Activated CD8-positive, alpha-beta memory T cell treated with anti-CD3 and anti-CD28 coated beads, Interleukin-2, amount 50 U/mL, for 48 hours (primary cell): ENCODE measurements at regions not wholly inside any gene's neighbourhood (a gene's known extent, or its start where the extent isn't known, plus 50 kb on each side); places are given as distances from the start of the nearest gene placed in this dataset.

Experiments
- DNase-seq: peaks from one replicate; pipeline ENCODE4 v3.0.0-alpha.2; 2020

DNA sequence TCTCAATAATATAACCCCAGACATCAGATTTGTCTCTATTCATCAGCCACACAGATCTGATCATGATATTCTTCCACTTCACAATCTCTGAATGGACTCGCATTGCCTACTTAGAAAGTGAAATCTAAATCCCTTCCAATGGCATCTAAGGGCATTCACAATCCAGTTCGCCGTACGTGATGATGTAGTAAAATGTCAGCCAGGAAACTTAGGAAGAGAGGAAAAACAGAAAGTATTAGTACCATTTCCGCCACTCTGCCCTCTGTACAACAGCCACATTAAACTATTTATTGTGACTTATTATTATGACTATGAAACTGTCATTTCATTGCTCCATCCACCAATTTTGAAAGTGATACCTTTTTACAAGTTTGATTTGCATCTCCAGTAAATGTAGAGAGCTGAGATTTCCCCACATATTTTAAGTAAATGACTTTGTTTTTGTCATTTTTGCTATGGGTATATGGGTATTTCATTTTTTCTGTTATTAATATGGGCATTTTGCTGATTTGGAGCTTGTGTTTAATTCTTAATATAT is 69.4 kb upstream of the SMIM36 start:
- DNase-seq: no peak

DNA sequence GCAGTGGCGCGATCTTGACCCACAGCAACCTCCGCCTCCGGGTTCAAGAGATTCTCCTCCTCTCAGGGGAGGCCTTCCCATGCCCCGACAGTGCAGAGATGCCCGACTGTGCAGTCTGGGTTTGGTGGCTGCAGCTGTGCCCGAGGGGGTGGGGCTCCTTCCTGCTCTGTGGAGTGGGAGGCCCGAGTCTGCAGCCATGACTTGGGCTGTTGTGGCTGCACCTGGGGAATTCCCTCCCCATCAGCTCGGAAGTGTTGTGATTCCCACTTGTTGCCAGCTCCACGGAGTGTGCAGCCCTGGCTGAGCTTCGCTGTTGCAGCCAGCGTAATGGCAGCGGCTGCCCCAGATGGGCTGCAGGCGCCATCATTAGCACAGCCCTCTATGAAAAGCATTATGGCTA is 66.4 kb upstream of the SMIM36 start:
- no peak for DNase-seq

DNA sequence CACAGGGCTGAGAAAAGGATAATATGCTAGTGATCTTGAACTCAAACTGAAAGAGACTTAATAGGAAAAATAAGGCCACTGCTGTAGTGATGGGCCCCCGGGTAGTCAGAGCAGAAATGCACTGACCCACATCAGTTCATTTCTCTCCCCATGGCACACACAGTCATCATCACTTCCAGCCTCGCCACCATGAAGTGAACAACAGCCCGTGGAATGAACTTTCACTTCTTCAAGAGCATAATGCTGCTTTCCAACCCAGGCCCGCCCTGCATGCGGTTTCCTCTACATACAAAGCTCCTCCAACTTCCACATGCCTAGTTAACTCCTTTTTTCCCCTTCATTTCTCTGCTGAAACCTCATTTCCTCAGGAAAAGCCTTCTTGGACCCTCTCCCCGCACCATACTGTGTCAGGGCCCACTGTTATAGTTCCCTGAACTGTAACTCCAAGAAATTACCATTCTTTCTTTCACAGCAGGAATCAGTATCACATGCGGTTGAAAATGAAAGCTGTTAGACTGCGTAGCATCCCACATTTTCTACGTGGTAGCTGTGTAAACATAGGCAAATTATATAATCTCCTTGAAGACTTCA is 65.8 kb upstream of the SMIM36 start:
- peak; percentile 62 for DNase-seq

DNA sequence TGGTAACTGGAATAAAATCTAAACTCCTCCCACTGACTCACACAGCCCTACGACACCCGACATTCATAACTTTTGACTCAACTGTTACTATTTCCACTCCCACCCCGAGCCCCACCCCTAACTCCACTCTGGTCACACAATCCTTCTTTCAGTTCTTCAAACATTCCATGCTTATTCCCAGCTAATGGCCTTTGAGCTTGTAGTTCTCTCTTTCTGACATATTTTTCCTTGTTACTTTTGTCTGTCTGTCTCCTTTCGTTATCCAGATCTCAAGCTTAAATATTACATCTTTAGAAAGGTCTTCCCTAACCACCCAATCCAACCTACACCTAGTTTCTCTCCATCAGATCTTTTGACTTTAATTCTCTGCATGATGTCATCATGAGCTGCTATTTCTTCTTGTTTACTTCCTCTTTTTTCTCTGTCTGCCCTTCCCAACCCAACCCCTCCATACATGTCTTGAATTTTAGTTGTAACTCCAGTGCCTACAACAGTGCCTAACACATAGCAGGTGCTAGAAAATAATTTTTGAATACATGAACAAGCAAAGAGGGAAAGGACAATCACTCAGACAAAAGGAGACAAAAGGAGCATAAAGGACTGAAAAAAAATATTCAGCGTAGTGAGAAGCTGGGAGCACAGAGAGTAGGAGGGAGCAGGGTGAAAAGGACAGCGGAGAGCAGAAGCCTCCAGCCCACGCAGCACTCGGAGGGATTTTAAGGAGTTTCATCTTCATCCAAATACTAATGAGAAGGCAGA is 65.2 kb upstream of the SMIM36 start:
- DNase-seq: no peak

DNA sequence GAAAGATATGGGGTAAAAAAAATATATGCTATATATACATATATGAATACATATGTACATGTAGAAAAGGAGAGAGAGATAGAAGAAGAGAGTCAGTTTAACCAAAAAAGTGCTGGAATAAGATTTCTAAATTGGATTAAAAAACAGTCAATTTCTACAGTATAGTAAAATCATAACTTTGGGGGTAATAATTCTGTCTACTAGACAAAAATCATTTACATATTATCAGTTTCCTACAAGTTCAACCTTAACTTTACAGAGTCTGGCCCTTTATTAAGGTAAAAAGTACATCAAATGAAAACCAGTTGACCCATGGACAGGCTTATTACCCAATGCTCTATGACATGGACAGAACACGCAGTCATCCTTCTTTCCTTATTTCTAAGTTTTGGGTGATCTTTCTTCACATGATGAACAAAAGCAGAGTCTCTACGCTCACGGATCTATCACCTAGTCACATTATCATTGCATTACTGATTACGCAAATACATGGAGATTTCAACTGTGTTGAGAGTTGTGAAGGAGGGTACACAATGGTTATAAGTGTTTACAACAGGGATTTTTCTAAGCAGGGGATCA is 63.9 kb upstream of the SMIM36 start:
- no peak for DNase-seq

DNA sequence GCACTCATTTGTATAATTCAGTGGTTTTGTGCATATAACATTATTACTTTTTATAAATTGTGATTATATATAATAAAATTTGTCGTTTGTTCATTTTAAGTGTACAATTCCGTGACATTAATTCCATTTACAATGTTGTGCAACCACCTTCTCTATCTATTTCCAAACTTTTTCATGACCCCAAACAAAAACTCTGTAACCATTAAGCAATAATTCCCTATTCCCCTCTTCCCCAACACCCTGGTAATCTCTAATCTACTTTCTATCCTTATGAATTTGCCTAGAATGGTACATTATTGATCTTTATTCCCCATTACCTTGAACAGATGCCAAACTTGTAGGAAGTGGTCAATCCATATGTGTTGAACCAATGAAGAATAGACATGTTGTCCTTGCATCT is 61.3 kb upstream of the SMIM36 start:
- no peak for DNase-seq

DNA sequence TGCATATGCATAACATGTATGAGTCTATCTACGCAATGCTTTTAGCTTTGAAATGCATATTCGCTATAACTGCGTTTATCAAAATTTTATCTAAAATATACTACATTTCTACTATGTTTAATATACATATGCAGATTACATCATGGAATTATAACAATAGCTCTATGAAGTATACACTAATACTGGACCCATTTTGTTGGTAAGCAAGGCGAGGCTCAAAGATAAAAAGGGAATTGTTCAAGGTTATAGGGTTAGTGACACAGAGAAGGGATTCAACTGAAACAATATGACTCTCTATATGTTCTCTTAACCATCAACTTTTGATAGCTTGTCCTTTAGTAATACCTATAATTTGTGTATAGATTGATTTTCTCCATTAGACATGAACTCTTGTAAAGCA is 60.9 kb upstream of the SMIM36 start:
- no peak for DNase-seq

DNA sequence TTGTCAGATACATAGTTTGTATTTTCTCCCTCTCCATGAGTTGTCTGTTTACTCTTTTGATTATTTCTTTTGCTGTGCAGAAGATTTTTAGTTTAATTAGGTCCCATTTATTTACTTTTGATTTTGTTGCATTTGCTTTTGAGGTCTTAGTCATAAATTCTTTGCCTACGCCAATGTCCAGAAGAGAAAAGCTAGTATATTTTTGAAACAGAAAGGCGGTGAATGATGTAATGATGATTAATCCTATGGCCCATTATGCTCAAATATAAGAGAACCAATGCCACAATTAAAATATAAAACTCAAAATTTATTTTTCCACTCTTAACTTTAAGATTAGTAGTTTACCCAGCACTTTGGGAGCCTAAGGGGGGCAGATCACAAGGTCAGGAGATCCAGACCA is 59.8 kb upstream of the SMIM36 start:
- DNase-seq: no peak

DNA sequence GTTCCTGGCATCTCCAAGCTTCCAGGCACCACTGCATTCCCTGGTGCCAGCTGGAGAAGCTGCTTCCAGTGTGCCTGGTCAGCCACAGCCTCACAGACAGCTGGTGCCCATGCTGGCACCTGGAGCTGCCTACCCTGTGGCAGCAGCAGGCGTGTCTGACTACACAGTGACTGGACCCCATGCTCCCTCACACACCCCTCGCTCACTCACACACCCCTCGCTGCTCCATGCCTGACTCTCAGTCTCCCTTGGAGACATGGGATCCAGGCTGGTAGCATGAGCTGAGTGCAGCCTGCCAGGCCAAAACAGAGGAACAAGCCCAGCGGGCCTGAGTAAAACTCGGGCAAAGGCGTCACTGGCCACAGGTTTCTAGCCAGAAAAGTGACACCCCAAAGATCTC is 59.1 kb upstream of the SMIM36 start:
- DNase-seq: no peak

DNA sequence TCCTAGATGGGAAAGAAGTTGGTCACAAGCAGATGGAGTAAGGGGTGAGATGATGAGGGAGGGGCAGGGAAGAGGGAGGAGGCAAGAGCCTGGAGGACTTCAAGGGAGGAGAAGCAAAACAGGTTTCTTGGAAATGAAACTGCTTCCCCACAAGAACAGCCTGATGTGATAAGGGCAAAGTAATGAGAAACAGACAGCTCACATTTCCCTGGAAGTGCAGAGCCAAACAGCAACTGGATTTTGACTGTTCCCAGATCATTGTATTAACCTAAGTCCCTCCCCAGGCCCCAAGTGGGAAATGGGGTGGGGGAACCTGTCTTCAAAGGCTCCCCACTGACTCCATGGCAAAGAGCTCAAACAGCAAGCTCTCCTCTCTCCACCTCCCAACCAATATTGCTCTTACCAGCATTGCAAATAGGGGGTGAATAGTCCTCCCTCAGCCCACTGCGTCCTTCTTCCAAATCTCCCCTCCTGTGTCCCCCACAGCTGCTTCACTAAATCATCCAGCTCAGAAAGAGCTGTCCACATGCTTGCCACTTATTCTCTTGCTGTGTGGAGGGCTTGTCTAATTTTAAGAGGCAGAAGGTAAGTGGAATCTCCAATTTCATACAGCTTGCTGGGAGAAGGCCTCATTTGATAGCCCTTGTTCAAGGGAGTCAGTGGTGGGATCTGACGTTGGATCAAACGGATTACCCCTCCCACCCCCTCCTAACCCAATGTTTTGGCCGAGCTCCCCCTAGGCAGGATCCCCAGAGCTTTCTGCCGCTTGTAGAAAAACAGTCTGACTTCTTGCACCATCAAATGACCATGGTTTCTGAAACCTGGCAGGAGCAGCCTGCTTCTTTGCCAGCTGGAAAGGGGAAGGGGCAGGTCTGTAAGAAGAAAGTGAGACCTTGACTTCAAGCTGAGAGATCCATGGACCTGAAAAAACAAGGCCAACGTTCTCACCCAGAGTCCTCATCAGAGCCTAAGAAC is 56.3 kb upstream of the SMIM36 start:
- DNase-seq: no peak

DNA sequence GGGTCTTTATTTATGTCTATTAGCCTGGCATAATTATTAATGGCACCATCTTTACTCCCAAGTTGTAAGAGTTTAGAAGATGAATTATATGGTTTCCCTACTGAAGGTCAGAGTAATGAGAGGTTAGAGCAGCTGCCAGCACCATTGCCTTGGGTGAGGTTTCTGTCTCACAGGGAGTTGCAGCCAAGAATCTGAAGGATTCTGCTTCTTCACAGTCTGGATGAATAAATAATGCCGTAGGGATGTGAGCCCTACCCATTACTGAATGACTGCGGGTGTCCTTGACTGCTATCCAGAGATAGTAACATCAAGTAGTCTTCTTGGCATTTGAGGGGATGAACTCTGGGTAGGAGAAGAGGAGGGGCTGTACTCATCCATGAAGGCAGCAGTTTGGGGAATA is 52.8 kb upstream of the SMIM36 start:
- no peak for DNase-seq

DNA sequence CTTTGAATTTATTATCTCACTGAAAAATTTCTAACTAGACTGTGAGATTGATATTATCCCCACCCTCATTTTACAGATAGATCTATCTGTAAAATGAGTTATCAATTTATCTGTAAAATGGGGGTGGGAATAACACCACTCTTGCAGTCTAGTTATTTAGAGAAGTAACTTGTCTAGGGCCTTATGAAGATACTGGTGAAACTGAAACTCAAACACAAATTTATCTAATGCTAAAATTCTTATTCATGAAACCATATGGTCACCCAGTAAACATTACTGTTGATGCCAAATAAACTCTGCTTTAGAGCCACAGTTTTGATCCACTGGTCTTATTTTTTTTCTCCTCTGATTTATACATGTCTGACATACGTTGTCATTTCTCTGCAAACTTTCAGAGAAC is 52.1 kb upstream of the SMIM36 start:
- DNase-seq: no peak

DNA sequence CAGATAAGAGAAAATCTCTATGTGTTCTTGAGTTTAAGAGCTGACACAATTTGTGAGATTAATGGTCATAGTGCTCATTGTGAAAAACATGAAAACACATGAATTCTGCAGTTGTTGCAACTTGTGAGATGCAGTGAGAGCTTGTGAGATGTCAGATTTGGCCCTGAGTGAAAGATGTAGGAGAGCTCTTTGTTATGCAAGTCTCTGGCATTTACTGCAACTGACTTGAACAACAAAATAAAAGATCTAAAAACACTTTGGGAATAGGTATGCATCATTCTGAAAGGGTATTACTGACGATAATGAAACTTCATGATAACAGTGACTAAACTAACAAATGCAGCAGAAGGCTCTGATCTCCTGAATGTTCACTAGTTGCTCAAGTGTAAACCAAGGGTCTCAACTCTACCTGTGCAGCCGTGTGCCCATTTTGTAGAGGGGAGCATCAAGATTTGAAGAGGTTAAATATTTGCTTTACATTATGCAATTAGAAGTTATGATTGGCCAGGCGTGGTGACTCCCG is 50.8 kb upstream of the SMIM36 start:
- DNase-seq: no peak

DNA sequence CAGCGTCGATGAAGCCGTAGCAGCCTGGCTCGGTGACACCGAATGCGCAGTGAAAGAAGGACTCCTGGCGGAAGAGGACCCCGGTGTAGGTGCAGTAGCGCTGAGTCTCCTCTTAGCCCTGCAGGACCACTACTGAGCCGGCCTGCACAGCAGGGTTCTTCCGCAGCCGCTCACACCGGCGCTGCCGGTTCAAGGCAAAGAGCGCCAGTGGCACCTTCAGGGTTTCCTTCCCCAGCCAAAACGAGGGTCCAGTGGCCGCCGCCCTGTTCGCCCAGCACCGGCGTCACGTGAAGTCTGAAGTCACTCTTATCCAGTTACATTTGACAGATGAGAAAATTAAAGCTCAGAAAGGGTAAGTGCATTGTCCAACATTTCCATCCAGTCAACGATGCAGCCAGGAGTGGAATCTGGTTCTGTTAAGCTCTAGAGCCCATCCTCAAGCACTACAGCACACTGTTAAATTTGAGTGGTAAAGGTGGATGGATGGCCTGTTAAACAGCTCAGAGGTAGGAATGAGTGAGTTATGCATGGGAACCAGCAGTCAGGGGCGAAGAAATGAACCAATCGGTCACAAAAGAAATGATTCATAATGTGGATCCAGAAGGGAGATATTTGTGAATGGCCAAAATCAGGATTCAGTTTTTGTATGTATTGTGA is 50.2 kb upstream of the SMIM36 start:
- DNase-seq: no peak
